ENCODE measurements at regions not wholly inside any gene's neighbourhood (a gene's known extent, or its start where the extent isn't known, plus 50 kb on each side); places are given as distances from the start of the nearest gene placed in this dataset.

- no peak overlapping the region for H3K4me3 ChIP-seq
- H3K36me3 ChIP-seq: no peaks in the 10 kb centered on the region
- WGBS, 5 donors: 5 to 11% (median 9%) methylated on average over 3 of the region's 3 CpGs
- no peaks in the 10 kb centered on the region for H3K27me3 ChIP-seq (replicated peaks in 1 of 7)
- H3K27ac ChIP-seq: peak overlapping the region in 3 of 8 donors; percentile 9 to 33 (median 16)
- no peak for DNase-seq
- H3K9me3 ChIP-seq: peaks cover 0 to 3% (median 0%) of the 10 kb centered on the region in 8 donors
- intact Hi-C loops (cut with DNase I; ENCODE audit: low total_unique reads): no loop called here
- no peak for TF ChIP-seq POLR2A (IDR thresholded peaks at IDR 0.05)
- peak in 1 of 3 donors; percentile 74 for TF ChIP-seq POLR2AphosphoS5 (IDR thresholded peaks at IDR 0.05)
- TF ChIP-seq, protein P1, sequence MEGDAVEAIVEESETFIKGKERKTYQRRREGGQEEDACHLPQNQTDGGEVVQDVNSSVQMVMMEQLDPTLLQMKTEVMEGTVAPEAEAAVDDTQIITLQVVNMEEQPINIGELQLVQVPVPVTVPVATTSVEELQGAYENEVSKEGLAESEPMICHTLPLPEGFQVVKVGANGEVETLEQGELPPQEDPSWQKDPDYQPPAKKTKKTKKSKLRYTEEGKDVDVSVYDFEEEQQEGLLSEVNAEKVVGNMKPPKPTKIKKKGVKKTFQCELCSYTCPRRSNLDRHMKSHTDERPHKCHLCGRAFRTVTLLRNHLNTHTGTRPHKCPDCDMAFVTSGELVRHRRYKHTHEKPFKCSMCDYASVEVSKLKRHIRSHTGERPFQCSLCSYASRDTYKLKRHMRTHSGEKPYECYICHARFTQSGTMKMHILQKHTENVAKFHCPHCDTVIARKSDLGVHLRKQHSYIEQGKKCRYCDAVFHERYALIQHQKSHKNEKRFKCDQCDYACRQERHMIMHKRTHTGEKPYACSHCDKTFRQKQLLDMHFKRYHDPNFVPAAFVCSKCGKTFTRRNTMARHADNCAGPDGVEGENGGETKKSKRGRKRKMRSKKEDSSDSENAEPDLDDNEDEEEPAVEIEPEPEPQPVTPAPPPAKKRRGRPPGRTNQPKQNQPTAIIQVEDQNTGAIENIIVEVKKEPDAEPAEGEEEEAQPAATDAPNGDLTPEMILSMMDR (IDR thresholded peaks at IDR 0.05 in 8 of 11, conservative IDR thresholded peaks at IDR 0.05 in 3 of 11): no peak
- peaks cover 3 to 23% (median 17%) of the 10 kb centered on the region in 6 donors for H3K4me1 ChIP-seq
These were observed 72.3 kb upstream of the IFNGR1 start for GRCh38 chr6:137291441-137291840.

DNA sequence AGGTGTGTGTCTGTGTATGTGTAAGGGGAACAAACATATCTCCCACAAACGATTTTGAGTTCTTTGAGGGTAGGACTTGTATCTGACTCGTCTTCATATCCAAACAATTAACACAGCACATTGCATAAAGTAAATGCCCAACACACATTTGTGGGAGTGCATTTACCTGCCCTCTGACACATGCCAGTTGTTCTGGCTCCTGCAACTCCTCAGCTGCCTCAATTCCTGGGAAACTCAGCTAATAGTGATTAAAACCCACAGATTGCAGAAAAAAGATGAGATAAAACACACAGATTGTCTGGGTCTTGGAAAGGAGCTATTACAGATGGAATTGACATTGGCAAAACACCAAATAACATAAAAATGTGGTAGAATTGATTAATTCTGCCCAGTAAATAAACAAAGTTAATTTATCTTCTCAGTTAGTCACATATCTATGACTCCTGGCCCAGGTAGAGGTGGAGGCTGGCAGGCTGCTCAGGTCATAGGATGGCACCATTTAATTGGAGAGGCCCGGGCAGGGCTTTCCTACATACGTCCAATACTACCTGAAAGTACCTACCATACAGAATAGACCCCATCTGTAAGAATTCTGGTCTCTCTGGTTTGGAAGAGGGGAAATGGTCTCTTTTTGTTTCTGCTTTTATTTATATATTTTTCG, 71.5 kb upstream of the IFNGR1 start:
- no peak for DNase-seq
- intact Hi-C loops (cut with DNase I; ENCODE audit: low total_unique reads): no loop called here
- 57 to 75% (median 66%) methylated on average over 5 of the region's 5 CpGs for WGBS, 5 donors
- Histone ChIP-seq H3K4me3 (no peak overlapping the region), H3K27ac (peak overlapping the region in 2 of 8 donors; percentile 16 to 33), H3K9me3 (peaks cover 0 to 3% (median 0%) of the 10 kb centered on the region in 8 donors), H3K27me3 (replicated peaks in 1 of 7) (no peaks in the 10 kb centered on the region), H3K4me1 (peaks cover 3 to 23% (median 17%) of the 10 kb centered on the region in 6 donors), H3K36me3 (no peaks in the 10 kb centered on the region)
- TF ChIP-seq, protein P1 (IDR thresholded peaks at IDR 0.05 in 8 of 11, conservative IDR thresholded peaks at IDR 0.05 in 3 of 11): no peak
- no peak for TF ChIP-seq POLR2AphosphoS5 (IDR thresholded peaks at IDR 0.05)

GRCh38 chr6:137286916-137287315, 67.7 kb upstream of the IFNGR1 start:
- no peak overlapping the region for H3K4me3 ChIP-seq
- peaks cover 0 to 3% (median 0%) of the 10 kb centered on the region in 8 donors for H3K9me3 ChIP-seq
- TF ChIP-seq POLR2AphosphoS5 (IDR thresholded peaks at IDR 0.05) (no peak), POLR2A (IDR thresholded peaks at IDR 0.05) (no peak)
- TF ChIP-seq, protein P1 (IDR thresholded peaks at IDR 0.05 in 8 of 11, conservative IDR thresholded peaks at IDR 0.05 in 3 of 11): no peak
- 85 to 97% (median 90%) methylated on average over 1 of the region's 1 CpG for WGBS, 5 donors
- intact Hi-C loops (cut with DNase I; ENCODE audit: low total_unique reads): no loop called here
- DNase-seq: no peak
- no peaks in the 10 kb centered on the region for H3K27me3 ChIP-seq (replicated peaks in 1 of 7)
- no peaks in the 10 kb centered on the region for H3K36me3 ChIP-seq
- H3K4me1 ChIP-seq: peaks cover 3 to 39% (median 18%) of the 10 kb centered on the region in 6 donors
- no peak overlapping the region for H3K27ac ChIP-seq

DNA sequence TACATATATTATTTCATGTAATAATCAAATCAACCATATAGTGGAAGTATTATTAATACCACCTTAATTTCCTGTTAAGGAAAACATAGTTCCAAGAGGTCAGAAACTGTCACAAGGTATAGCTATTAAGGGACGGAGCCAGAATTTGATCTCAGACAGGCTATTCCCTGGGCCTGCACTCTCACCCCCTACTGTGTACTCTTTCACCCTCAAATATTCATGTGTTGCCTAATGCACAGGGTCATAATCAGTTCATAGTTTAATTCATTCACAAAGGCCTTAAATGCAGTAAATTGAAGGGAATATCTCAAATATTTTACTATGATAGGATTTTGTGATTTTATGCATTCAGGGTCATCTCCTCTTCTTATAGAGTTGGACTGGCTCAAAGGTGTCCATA, 67.2 kb upstream of the IFNGR1 start:
- Histone ChIP-seq H3K27ac (no peak overlapping the region), H3K9me3 (peaks cover 0 to 3% (median 0%) of the 10 kb centered on the region in 8 donors), H3K36me3 (no peaks in the 10 kb centered on the region), H3K4me1 (peaks cover under 1 to 37% (median 12%) of the 10 kb centered on the region in 6 donors), H3K4me3 (no peak overlapping the region), H3K27me3 (replicated peaks in 1 of 7) (no peaks in the 10 kb centered on the region)
- TF ChIP-seq POLR2AphosphoS5 (IDR thresholded peaks at IDR 0.05): no peak
- TF ChIP-seq, protein P1 (IDR thresholded peaks at IDR 0.05 in 8 of 11, conservative IDR thresholded peaks at IDR 0.05 in 3 of 11): no peak
- no peak for TF ChIP-seq POLR2A (IDR thresholded peaks at IDR 0.05)
- 93 to 100% (median 97%) methylated on average over 1 of the region's 1 CpG for WGBS, 5 donors
- intact Hi-C loops (cut with DNase I; ENCODE audit: low total_unique reads): no loop called here
- no peak for DNase-seq
